Stimulated activated naive B cell treated with anti-CD40 and anti-IgM and Interleukin-4, amounts not matched to agents 10 μg/mL and 1 μg/mL and 100 μg/mL, for 72 hours (primary cell): ENCODE measurements at regions not wholly inside any gene's neighbourhood (a gene's known extent, or its start where the extent isn't known, plus 50 kb on each side); places are given as distances from the start of the nearest gene placed in this dataset.
"Not testable (repeated sequence)": the region's sequence is repeated elsewhere in the genome, so short reads cannot be mapped to it uniquely, and the experiment has no call there.

Experiments
- ATAC-seq, 2 donors: fragments of 150-1000 bp; cut with Tn5 transposase; replicated peaks; 2 replicates each; pipeline ENCODE4 v1.10.0; 2021; ENCODE audit warnings: moderate library complexity in 1 of 2
- DNase-seq: peaks from one replicate; pipeline ENCODE4 v3.0.0; 2021
- H3K27ac Mint-ChIP-seq: one replicate; pipeline ENCODE4 v1.8.0; 2022; ENCODE audit warnings: mild to moderate bottlenecking, mixed read lengths
- H3K27me3 Mint-ChIP-seq, 2 donors: one replicate each; pipeline ENCODE4 v1.8.0; 2022; ENCODE audit warnings: mixed read lengths in 2 of 2
- H3K36me3 Mint-ChIP-seq, 2 donors: one replicate each; pipeline ENCODE4 v1.8.0; 2022; ENCODE audit warnings: mixed read lengths in 2 of 2, mild to moderate bottlenecking in 1 of 2
- H3K4me1 Mint-ChIP-seq, 2 donors: one replicate each; pipeline ENCODE4 v1.8.0; 2022; ENCODE audit warnings: mixed read lengths in 2 of 2, mild to moderate bottlenecking in 1 of 2
- H3K4me3 Mint-ChIP-seq, 2 donors: one replicate each; pipeline ENCODE4 v1.8.0; 2022; ENCODE audit warnings: mild to moderate bottlenecking in 2 of 2, mixed read lengths in 2 of 2, moderate library complexity in 1 of 2
- H3K9me3 Mint-ChIP-seq, 2 donors: one replicate each; pipeline ENCODE4 v1.8.0; 2022; ENCODE audit warnings: mixed read lengths in 2 of 2, mild to moderate bottlenecking in 1 of 2

GRCh38 chr20:36082315-36082915 is 72.1 kb upstream of the EPB41L1 start:
- Mint-ChIP-seq H3K9me3 (no peaks in the 10 kb centered on the region), H3K27me3 (peaks cover 24 to 29% of the 10 kb centered on the region in 2 donors), H3K4me3 (no peak overlapping the region), H3K4me1 (peaks cover 9 to 15% of the 10 kb centered on the region in 2 donors), H3K36me3 (no peaks in the 10 kb centered on the region), H3K27ac (no peak overlapping the region)
- no peak for DNase-seq
- no peak for ATAC-seq

GRCh38 chr20:36083200-36083599 is 71.3 kb upstream of the EPB41L1 start:
- H3K9me3 Mint-ChIP-seq, H3K4me3 Mint-ChIP-seq, ATAC-seq, H3K27ac Mint-ChIP-seq, H3K36me3 Mint-ChIP-seq, DNase-seq: not testable (repeated sequence)
- peaks cover 23 to 28% of the 10 kb centered on the region in 2 donors for H3K27me3 Mint-ChIP-seq
- peaks cover 8 to 20% of the 10 kb centered on the region in 2 donors for H3K4me1 Mint-ChIP-seq

- peaks cover 18 to 30% of the 10 kb centered on the region in 2 donors for H3K27me3 Mint-ChIP-seq
- no peak for DNase-seq
- no peaks in the 10 kb centered on the region for H3K9me3 Mint-ChIP-seq
- no peaks in the 10 kb centered on the region for H3K36me3 Mint-ChIP-seq
- no peak overlapping the region for H3K27ac Mint-ChIP-seq
- peaks cover 8 to 20% of the 10 kb centered on the region in 2 donors for H3K4me1 Mint-ChIP-seq
- ATAC-seq: no peak
- no peak overlapping the region for H3K4me3 Mint-ChIP-seq
These were observed 70.2 kb upstream of the EPB41L1 start for GRCh38 chr20:36084356-36084755.

- no peak for ATAC-seq
- H3K4me1 Mint-ChIP-seq: peaks cover 8 to 15% of the 10 kb centered on the region in 2 donors
- no peak overlapping the region for H3K27ac Mint-ChIP-seq
- no peaks in the 10 kb centered on the region for H3K9me3 Mint-ChIP-seq
- H3K36me3 Mint-ChIP-seq: no peaks in the 10 kb centered on the region
- no peak overlapping the region for H3K4me3 Mint-ChIP-seq
- peaks cover 17 to 36% of the 10 kb centered on the region in 2 donors for H3K27me3 Mint-ChIP-seq
- no peak for DNase-seq
These were observed 69.5 kb upstream of the EPB41L1 start for GRCh38 chr20:36084897-36085613.

- DNase-seq (peak; percentile 27), ATAC-seq (peak; percentile 84 to 92)
- no peak overlapping the region for H3K4me3 Mint-ChIP-seq
- H3K36me3 Mint-ChIP-seq: no peaks in the 10 kb centered on the region
- no peak overlapping the region for H3K27ac Mint-ChIP-seq
- H3K4me1 Mint-ChIP-seq: peaks cover 8 to 15% of the 10 kb centered on the region in 2 donors
- H3K27me3 Mint-ChIP-seq: peaks cover 23 to 43% of the 10 kb centered on the region in 2 donors
- H3K9me3 Mint-ChIP-seq: no peaks in the 10 kb centered on the region
These were observed 68.8 kb upstream of the EPB41L1 start for GRCh38 chr20:36085686-36086267.

GRCh38 chr20:36086767-36087166 is 67.8 kb upstream of the EPB41L1 start:
- peaks cover 31 to 52% of the 10 kb centered on the region in 2 donors for H3K27me3 Mint-ChIP-seq
- H3K27ac Mint-ChIP-seq: no peak overlapping the region
- DNase-seq (no peak), ATAC-seq (peak; percentile 75 to 78)
- H3K4me1 Mint-ChIP-seq: peaks cover 10 to 15% of the 10 kb centered on the region in 2 donors
- H3K9me3 Mint-ChIP-seq: no peaks in the 10 kb centered on the region
- H3K4me3 Mint-ChIP-seq: no peak overlapping the region
- no peaks in the 10 kb centered on the region for H3K36me3 Mint-ChIP-seq

GRCh38 chr20:36090223-36090622 is 64.3 kb upstream of the EPB41L1 start:
- no peak overlapping the region for H3K4me3 Mint-ChIP-seq
- no peak for ATAC-seq

GRCh38 chr20:36091561-36092397 is 62.8 kb upstream of the EPB41L1 start:
- H3K4me3 Mint-ChIP-seq: peak overlapping the region; percentile 75 to 87
- peaks cover 43 to 55% of the 10 kb centered on the region in 2 donors for H3K27me3 Mint-ChIP-seq
- H3K9me3 Mint-ChIP-seq: no peaks in the 10 kb centered on the region
- no peak overlapping the region for H3K27ac Mint-ChIP-seq
- H3K4me1 Mint-ChIP-seq: peaks cover 19 to 23% of the 10 kb centered on the region in 2 donors
- peaks cover 4 to 8% of the 10 kb centered on the region in 2 donors for H3K36me3 Mint-ChIP-seq
- ATAC-seq (no peak), DNase-seq (no peak)

More at GRCh38 chr20:36090223-36090622, 64.3 kb upstream of the EPB41L1 start:
- peaks cover 4 to 8% of the 10 kb centered on the region in 2 donors for H3K36me3 Mint-ChIP-seq
- H3K27me3 Mint-ChIP-seq: peaks cover 44 to 58% of the 10 kb centered on the region in 2 donors
- no peak for DNase-seq
- no peak overlapping the region for H3K27ac Mint-ChIP-seq
- no peaks in the 10 kb centered on the region for H3K9me3 Mint-ChIP-seq
- H3K4me1 Mint-ChIP-seq: peaks cover 23 to 31% of the 10 kb centered on the region in 2 donors

GRCh38 chr20:36092398-36093024 is 62.0 kb upstream of the EPB41L1 start:
- peak overlapping the region; percentile 96 for H3K27ac Mint-ChIP-seq
- DNase-seq (no peak), ATAC-seq (peak; percentile 41 to 45)
- H3K4me1 Mint-ChIP-seq: peaks cover 24 to 29% of the 10 kb centered on the region in 2 donors
- no peaks in the 10 kb centered on the region for H3K9me3 Mint-ChIP-seq
- H3K36me3 Mint-ChIP-seq: peaks cover 4 to 8% of the 10 kb centered on the region in 2 donors
- peaks cover 42 to 54% of the 10 kb centered on the region in 2 donors for H3K27me3 Mint-ChIP-seq
- H3K4me3 Mint-ChIP-seq: peak overlapping the region; percentile 87 to 98

GRCh38 chr20:36093025-36093803 is 61.3 kb upstream of the EPB41L1 start:
- ATAC-seq (peak; percentile 58 to 67), DNase-seq (peak; percentile 17)
- peaks cover 38 to 48% of the 10 kb centered on the region in 2 donors for H3K27me3 Mint-ChIP-seq
- H3K36me3 Mint-ChIP-seq: peaks cover 4 to 8% of the 10 kb centered on the region in 2 donors
- H3K4me3 Mint-ChIP-seq: peak overlapping the region; percentile 87 to 98
- H3K9me3 Mint-ChIP-seq: no peaks in the 10 kb centered on the region
- peak overlapping the region; percentile 96 for H3K27ac Mint-ChIP-seq
- H3K4me1 Mint-ChIP-seq: peaks cover 27 to 32% of the 10 kb centered on the region in 2 donors

- ATAC-seq (no peak), DNase-seq (no peak)
- H3K4me1 Mint-ChIP-seq: peaks cover 32 to 37% of the 10 kb centered on the region in 2 donors
- no peaks in the 10 kb centered on the region for H3K9me3 Mint-ChIP-seq
- H3K36me3 Mint-ChIP-seq: peaks cover 4 to 8% of the 10 kb centered on the region in 2 donors
- peaks cover 38 to 43% of the 10 kb centered on the region in 2 donors for H3K27me3 Mint-ChIP-seq
- H3K27ac Mint-ChIP-seq: no peak overlapping the region
- peak overlapping the region; percentile 87 to 98 for H3K4me3 Mint-ChIP-seq
These were observed 60.8 kb upstream of the EPB41L1 start for GRCh38 chr20:36093804-36094145.

- Mint-ChIP-seq H3K27ac (no peak overlapping the region), H3K4me3 (no peak overlapping the region), H3K9me3 (no peaks in the 10 kb centered on the region), H3K4me1 (peaks cover 32 to 39% of the 10 kb centered on the region in 2 donors), H3K27me3 (peaks cover 38 to 40% of the 10 kb centered on the region in 2 donors), H3K36me3 (peaks cover 4 to 8% of the 10 kb centered on the region in 2 donors)
- DNase-seq: no peak
- no peak for ATAC-seq
These were observed 60.0 kb upstream of the EPB41L1 start for GRCh38 chr20:36094497-36094896.

- peaks cover 4 to 8% of the 10 kb centered on the region in 2 donors for H3K36me3 Mint-ChIP-seq
- DNase-seq (no peak), ATAC-seq (no peak)
- H3K4me1 Mint-ChIP-seq: peaks cover 32 to 39% of the 10 kb centered on the region in 2 donors
- peaks cover 22 to 23% of the 10 kb centered on the region in 2 donors for H3K27me3 Mint-ChIP-seq
- H3K9me3 Mint-ChIP-seq: no peaks in the 10 kb centered on the region
- H3K4me3 Mint-ChIP-seq: no peak overlapping the region
- H3K27ac Mint-ChIP-seq: no peak overlapping the region
These were observed 58.1 kb upstream of the EPB41L1 start for GRCh38 chr20:36096435-36096834.
